Thyroid gland (tissue), 4 donors: ENCODE measurements at regions not wholly inside any gene's neighbourhood (a gene's known extent, or its start where the extent isn't known, plus 50 kb on each side); places are given as distances from the start of the nearest gene placed in this dataset.

Experiments used
- DNase-seq, 2 donors: peaks; one replicate each; pipeline ENCODE4 v3.0.0-alpha.2; 2019
- H3K27ac ChIP-seq, 3 donors: fragments of 200-600 bp; sonication (generic); 1 replicate in 2 of 3; 2 replicates in 1 of 3; pipeline ENCODE4 v1.5.1; 2016 to 2019; ENCODE audit warnings: mild to moderate bottlenecking in 1 of 3, moderate library complexity in 1 of 3
- H3K27me3 ChIP-seq: fragments of 200-600 bp; sonication (generic); one replicate; pipeline ENCODE4 v1.5.1; 2019
- H3K36me3 ChIP-seq, 2 donors: fragments of 200-600 bp; sonication (generic); one replicate each; pipeline ENCODE4 v1.5.1; 2016 to 2019
- H3K4me1 ChIP-seq, 2 donors: fragments of 200-600 bp; sonication (generic); one replicate each; pipeline ENCODE4 v1.5.1; 2017 to 2019
- H3K4me3 ChIP-seq, 3 donors: fragments of 200-600 bp; sonication (generic); replicated peaks in 1 of 3; 1 replicate in 2 of 3; 2 replicates in 1 of 3; pipeline ENCODE4 v1.5.1; 2016; ENCODE audit warnings: mild to moderate bottlenecking in 1 of 3
- H3K9me3 ChIP-seq: fragments of 200-600 bp; sonication (generic); one replicate; pipeline ENCODE4 v1.5.1; 2017
- POLR2A ChIP-seq, 2 donors: fragments of 450-650 bp; IDR thresholded peaks; one replicate each; pipeline ENCODE4 v1.6.1; 2017; ENCODE audit warnings: antibody characterized with exemption in 2 of 2, mild to moderate bottlenecking in 2 of 2, moderate library complexity in 1 of 2
- WGBS, 2 donors: methylation state at CpG; one replicate each; pipeline ENCODE4 v1.1.5; 2017; 5-methylcytosine and 5-hydroxymethylcytosine counted together
- intact Hi-C: fragments of 100-400 bp; cut with DNase I; formaldehyde crosslinking; loops from one replicate; pipeline ENCODE4 v1.15.1; 2023
- TF ChIP-seq, protein P1 (sequence below), 6 experiments: fragments of 200-600 bp in 3 of 6; fragments of 450-650 bp in 3 of 6; sonication (generic) in 3 of 6; IDR thresholded peaks; one replicate each; pipeline ENCODE4 v1.5.1; 2016 to 2019; ENCODE audit warnings: antibody characterized with exemption in 6 of 6, mild to moderate bottlenecking in 2 of 6, inconsistent platforms in 1 of 6, moderate library complexity in 1 of 6

DNA sequence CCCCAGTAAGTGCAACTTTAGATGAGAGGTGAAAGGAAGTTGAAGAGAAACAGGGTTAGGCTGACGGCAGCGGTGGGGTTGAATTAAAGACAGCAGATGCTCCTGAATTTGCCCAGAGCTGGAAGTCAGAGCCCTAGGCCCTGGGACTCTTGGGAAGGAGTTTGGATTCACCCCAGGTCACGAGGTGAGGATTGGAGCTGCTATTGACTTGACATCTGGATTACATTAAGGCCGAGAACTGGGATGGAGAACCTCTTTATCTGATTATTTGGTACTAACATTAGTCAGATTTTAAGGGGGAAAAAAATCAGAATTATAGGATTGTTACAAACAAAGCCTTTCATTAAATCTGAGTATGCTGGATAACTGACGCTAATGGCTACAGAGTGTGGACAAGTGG lies 367.2 kb downstream of the ZNF536 start:
- intact Hi-C loops, result no loop called here
- no peaks in the 10 kb centered on the region for H3K27me3 ChIP-seq
- no peak for DNase-seq
- no peaks in the 10 kb centered on the region for H3K9me3 ChIP-seq
- H3K4me3 ChIP-seq, result no peak overlapping the region
- H3K36me3 ChIP-seq, result no peaks in the 10 kb centered on the region
- TF ChIP-seq POLR2A (IDR thresholded peaks at IDR 0.05), result no peak
- TF ChIP-seq, protein P1, sequence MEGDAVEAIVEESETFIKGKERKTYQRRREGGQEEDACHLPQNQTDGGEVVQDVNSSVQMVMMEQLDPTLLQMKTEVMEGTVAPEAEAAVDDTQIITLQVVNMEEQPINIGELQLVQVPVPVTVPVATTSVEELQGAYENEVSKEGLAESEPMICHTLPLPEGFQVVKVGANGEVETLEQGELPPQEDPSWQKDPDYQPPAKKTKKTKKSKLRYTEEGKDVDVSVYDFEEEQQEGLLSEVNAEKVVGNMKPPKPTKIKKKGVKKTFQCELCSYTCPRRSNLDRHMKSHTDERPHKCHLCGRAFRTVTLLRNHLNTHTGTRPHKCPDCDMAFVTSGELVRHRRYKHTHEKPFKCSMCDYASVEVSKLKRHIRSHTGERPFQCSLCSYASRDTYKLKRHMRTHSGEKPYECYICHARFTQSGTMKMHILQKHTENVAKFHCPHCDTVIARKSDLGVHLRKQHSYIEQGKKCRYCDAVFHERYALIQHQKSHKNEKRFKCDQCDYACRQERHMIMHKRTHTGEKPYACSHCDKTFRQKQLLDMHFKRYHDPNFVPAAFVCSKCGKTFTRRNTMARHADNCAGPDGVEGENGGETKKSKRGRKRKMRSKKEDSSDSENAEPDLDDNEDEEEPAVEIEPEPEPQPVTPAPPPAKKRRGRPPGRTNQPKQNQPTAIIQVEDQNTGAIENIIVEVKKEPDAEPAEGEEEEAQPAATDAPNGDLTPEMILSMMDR (IDR thresholded peaks at IDR 0.05), result no peak
- no peaks in the 10 kb centered on the region for H3K4me1 ChIP-seq
- WGBS, 2 donors, result 80 to 84% methylated on average over 5 of the region's 5 CpGs
- no peak overlapping the region for H3K27ac ChIP-seq

DNA sequence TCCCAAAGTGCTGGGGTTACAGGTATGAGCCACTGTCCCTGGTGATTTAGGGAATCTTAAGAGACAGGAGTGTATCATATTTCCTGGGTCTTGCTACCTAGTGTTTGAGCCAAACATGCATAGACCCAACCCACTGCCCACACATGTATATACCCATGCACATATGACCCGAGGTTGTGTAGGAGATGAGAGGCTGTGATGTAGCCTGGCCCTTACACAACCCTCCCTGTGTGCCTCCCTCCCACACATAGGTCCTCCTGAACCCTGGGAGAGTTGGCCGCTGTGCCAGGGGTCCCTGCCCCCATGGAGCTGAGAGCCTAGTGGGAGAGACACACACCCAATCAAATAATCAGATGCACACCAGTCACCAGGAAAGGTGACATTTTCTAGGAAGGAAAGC lies 365.9 kb downstream of the ZNF536 start:
- H3K4me1 ChIP-seq, result no peaks in the 10 kb centered on the region
- no peak overlapping the region for H3K27ac ChIP-seq
- DNase-seq, result no peak
- no peaks in the 10 kb centered on the region for H3K36me3 ChIP-seq
- no peak for TF ChIP-seq POLR2A (IDR thresholded peaks at IDR 0.05)
- TF ChIP-seq, protein P1 (IDR thresholded peaks at IDR 0.05), result no peak
- WGBS, 2 donors, result 89 to 92% methylated on average over 2 of the region's 2 CpGs
- no peaks in the 10 kb centered on the region for H3K9me3 ChIP-seq
- H3K4me3 ChIP-seq, result no peak overlapping the region
- intact Hi-C loops, result no loop called here
- H3K27me3 ChIP-seq, result no peaks in the 10 kb centered on the region

DNA sequence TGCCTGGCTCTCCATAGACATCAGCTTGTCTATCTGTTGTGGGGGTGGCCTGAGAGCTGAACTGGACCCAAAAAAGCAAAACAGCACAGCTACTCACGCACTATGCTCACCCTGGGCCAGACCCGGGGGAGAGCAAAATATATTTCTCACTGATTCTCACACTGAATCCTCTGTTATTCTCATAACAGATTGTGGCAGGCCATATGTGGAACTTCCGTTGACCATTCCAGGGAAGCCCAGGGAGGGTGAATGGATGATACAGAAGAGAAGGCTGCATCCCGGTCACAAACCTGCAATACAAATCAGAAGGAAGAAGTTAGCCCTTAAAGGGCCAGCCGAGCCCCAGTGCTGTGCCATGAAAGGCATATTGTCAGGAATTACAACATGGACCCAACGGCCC lies 362.5 kb downstream of the ZNF536 start:
- H3K4me1 ChIP-seq, result no peaks in the 10 kb centered on the region
- WGBS, 2 donors, result 76 to 79% methylated on average over 6 of the region's 6 CpGs
- intact Hi-C loops, result no loop called here
- TF ChIP-seq POLR2A (IDR thresholded peaks at IDR 0.05), result no peak
- TF ChIP-seq, protein P1 (IDR thresholded peaks at IDR 0.05), result no peak
- H3K36me3 ChIP-seq, result no peaks in the 10 kb centered on the region
- no peaks in the 10 kb centered on the region for H3K27me3 ChIP-seq
- H3K27ac ChIP-seq, result no peak overlapping the region
- H3K4me3 ChIP-seq, result no peak overlapping the region
- H3K9me3 ChIP-seq, result no peaks in the 10 kb centered on the region
- DNase-seq, result no peak

DNA sequence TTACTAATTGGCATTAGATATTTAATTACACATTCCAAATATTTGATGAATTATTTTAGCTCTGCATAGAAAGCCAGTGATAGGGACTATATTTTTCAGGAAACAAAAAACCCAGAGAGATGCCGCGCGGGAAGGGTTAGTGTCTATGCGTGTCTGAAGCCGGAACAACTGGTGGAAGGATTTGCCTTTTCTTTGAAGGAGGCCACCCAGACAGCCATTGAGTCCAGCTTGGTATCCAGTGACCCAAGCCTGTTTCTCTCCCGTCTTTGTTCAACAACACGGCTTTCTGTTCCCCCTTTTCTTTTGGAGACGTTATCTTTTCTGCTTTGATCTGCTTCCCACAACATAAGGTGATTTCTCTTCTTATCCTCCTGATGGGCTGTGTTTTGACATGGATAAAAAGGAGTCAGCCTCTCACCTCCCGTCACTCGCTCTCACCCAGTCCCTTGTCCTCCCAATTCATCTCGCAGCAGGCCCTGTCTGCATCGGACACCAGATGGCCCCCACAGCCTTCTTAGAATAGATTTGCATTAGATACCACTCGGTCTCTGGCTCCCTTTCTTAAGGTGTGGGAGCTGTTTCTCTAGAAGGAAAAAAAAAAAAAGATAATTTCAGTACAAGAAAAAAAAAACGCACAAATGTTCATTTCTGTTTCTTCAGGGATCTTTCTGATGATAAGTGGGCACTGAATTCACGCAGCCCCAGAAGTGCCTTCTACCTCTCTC lies 361.8 kb downstream of the ZNF536 start:
- intact Hi-C loops, result no loop called here
- WGBS, 2 donors, result 73 to 74% methylated on average over 15 of the region's 15 CpGs
- Histone ChIP-seq H3K9me3 (no peaks in the 10 kb centered on the region), H3K4me3 (no peak overlapping the region), H3K27me3 (no peaks in the 10 kb centered on the region), H3K36me3 (no peaks in the 10 kb centered on the region), H3K27ac (no peak overlapping the region), H3K4me1 (no peaks in the 10 kb centered on the region)
- no peak for DNase-seq
- TF ChIP-seq POLR2A (IDR thresholded peaks at IDR 0.05), result no peak

DNA sequence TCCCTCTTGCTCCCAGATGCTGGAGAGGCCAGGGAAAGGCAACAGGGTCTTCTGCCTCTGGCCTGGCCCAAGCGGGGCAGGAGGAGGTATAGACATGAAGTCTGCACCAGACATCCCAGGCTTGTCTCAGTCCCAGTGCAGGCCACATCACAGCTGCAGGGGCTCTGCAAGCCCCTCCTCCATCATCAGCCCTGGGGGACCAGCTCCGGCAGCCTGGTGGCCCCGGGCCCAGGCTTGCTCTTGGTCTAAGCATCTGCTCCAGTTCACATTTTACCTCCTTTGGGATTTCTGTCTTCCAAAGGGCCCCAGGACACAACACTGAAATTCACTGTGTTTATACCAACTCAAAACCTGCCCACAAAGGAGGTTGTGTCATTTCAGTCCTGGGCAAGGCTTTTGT lies 359.4 kb downstream of the ZNF536 start:
- intact Hi-C loops, result no loop called here
- Histone ChIP-seq H3K4me1 (no peaks in the 10 kb centered on the region), H3K9me3 (no peaks in the 10 kb centered on the region), H3K36me3 (no peaks in the 10 kb centered on the region), H3K4me3 (no peak overlapping the region), H3K27ac (no peak overlapping the region), H3K27me3 (no peaks in the 10 kb centered on the region)
- DNase-seq, result no peak
- TF ChIP-seq POLR2A (IDR thresholded peaks at IDR 0.05), result no peak
- TF ChIP-seq, protein P1 (IDR thresholded peaks at IDR 0.05), result no peak
- 75 to 100% methylated on average over 2 of the region's 3 CpGs for WGBS, 2 donors
